Lower leg skin (tissue), 3 donors: ENCODE measurements at regions not wholly inside any gene's neighbourhood (a gene's known extent, or its start where the extent isn't known, plus 50 kb on each side); places are given as distances from the start of the nearest gene placed in this dataset.

Source experiments
- POLR2A ChIP-seq, 2 donors: fragments of 450-650 bp; IDR thresholded peaks; one replicate each; pipeline ENCODE4 v1.6.1; 2016 to 2017; ENCODE audit warnings: antibody characterized with exemption in 2 of 2, mild to moderate bottlenecking in 1 of 2, moderate library complexity in 1 of 2
- TF ChIP-seq, protein P1 (sequence below), 3 donors: fragments of 450-650 bp; IDR thresholded peaks; one replicate each; pipeline ENCODE4 v1.5.1; 2016; ENCODE audit warnings: antibody characterized with exemption in 3 of 3, mild to moderate bottlenecking in 3 of 3, moderate library complexity in 2 of 3

DNA sequence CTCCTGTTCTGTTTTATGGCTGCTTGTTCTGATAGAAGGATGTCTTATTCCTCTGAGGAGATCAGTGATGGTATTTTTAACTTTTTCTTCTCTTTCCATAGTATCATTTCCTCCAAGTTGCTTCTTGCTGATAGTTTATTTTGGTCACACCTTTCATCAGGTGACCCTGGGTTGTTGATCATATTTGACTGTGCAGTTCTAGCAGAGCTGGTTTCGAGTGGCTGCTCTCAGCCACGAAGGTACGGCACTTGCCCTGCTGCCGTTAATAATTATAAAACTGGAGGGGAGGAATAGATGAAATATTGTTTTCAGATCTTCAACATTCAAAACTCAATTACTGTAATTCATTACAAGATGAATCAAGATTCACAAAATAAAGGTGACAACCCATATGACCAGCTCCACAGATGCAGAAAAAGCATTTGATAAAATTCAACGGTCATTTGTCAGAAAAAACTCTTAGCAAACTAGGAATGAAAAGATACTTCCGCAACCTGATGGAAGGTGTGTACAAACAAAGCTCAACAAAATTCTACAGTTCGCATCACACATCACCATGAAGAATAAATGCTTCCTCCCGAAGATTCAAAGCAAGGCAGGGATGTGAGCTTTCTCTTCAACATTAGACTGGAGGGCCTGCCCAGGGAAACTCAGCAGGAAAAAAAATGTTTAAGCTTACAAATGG lies 59.2 kb upstream of the RTL6 start:
- TF ChIP-seq, protein P1, sequence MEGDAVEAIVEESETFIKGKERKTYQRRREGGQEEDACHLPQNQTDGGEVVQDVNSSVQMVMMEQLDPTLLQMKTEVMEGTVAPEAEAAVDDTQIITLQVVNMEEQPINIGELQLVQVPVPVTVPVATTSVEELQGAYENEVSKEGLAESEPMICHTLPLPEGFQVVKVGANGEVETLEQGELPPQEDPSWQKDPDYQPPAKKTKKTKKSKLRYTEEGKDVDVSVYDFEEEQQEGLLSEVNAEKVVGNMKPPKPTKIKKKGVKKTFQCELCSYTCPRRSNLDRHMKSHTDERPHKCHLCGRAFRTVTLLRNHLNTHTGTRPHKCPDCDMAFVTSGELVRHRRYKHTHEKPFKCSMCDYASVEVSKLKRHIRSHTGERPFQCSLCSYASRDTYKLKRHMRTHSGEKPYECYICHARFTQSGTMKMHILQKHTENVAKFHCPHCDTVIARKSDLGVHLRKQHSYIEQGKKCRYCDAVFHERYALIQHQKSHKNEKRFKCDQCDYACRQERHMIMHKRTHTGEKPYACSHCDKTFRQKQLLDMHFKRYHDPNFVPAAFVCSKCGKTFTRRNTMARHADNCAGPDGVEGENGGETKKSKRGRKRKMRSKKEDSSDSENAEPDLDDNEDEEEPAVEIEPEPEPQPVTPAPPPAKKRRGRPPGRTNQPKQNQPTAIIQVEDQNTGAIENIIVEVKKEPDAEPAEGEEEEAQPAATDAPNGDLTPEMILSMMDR (IDR thresholded peaks at IDR 0.05) = no peak
- TF ChIP-seq POLR2A (IDR thresholded peaks at IDR 0.05) = no peak
